Mononuclear cell (primary cell): ENCODE measurements at regions not wholly inside any gene's neighbourhood (a gene's known extent, or its start where the extent isn't known, plus 50 kb on each side); places are given as distances from the start of the nearest gene placed in this dataset.

ENCODE experiments used
- H3K27me3 ChIP-seq: 2 replicates; pipeline ENCODE4 v1.6.0; 2011; ENCODE audit warnings: low read length, control low read depth; ENCODE audit not compliant: insufficient read depth
- H3K4me1 ChIP-seq: 2 replicates; pipeline ENCODE4 v1.5.1; 2011; ENCODE audit warnings: mild to moderate bottlenecking, low read length, control low read depth; ENCODE audit not compliant: insufficient read depth
- H3K4me3 ChIP-seq: 2 replicates; pipeline ENCODE4 v1.5.1; 2011; ENCODE audit warnings: mild to moderate bottlenecking, low read length, moderate library complexity
- H3K9me3 ChIP-seq: 2 replicates; pipeline ENCODE4 v1.5.1; 2011; ENCODE audit warnings: low read depth, mild to moderate bottlenecking, control low read depth, low read length

GRCh38 chr4:12177416-12177815 lies 748.7 kb upstream of the HS3ST1 start:
- H3K4me3 ChIP-seq: no peak overlapping the region
- no peaks in the 10 kb centered on the region for H3K9me3 ChIP-seq
- no peaks in the 10 kb centered on the region for H3K4me1 ChIP-seq
- H3K27me3 ChIP-seq: no peaks in the 10 kb centered on the region

- H3K27me3 ChIP-seq: no peaks in the 10 kb centered on the region
- H3K4me3 ChIP-seq: no peak overlapping the region
- H3K4me1 ChIP-seq: no peaks in the 10 kb centered on the region
- H3K9me3 ChIP-seq: no peaks in the 10 kb centered on the region
Observed at GRCh38 chr4:12173496-12173895, 744.8 kb upstream of the HS3ST1 start.

GRCh38 chr4:12172198-12172973 lies 743.7 kb upstream of the HS3ST1 start:
- Histone ChIP-seq H3K4me1 (no peaks in the 10 kb centered on the region), H3K4me3 (no peak overlapping the region), H3K27me3 (no peaks in the 10 kb centered on the region), H3K9me3 (no peaks in the 10 kb centered on the region)

GRCh38 chr4:12170308-12170707 lies 741.6 kb upstream of the HS3ST1 start:
- H3K27me3 ChIP-seq: no peaks in the 10 kb centered on the region
- H3K9me3 ChIP-seq: no peaks in the 10 kb centered on the region
- no peak overlapping the region for H3K4me3 ChIP-seq
- H3K4me1 ChIP-seq: no peaks in the 10 kb centered on the region

GRCh38 chr4:12165616-12166015 lies 736.9 kb upstream of the HS3ST1 start:
- Histone ChIP-seq H3K9me3 (no peaks in the 10 kb centered on the region), H3K4me3 (no peak overlapping the region), H3K27me3 (no peaks in the 10 kb centered on the region), H3K4me1 (no peaks in the 10 kb centered on the region)

GRCh38 chr4:12146339-12146738 lies 717.6 kb upstream of the HS3ST1 start:
- Histone ChIP-seq H3K9me3 (no peaks in the 10 kb centered on the region), H3K4me3 (no peak overlapping the region)

GRCh38 chr4:12145768-12146167 lies 717.1 kb upstream of the HS3ST1 start:
- Histone ChIP-seq H3K9me3 (no peaks in the 10 kb centered on the region), H3K4me3 (no peak overlapping the region), H3K27me3 (no peaks in the 10 kb centered on the region), H3K4me1 (no peaks in the 10 kb centered on the region)

More at GRCh38 chr4:12146339-12146738, 717.6 kb upstream of the HS3ST1 start:
- Histone ChIP-seq H3K4me1 (no peaks in the 10 kb centered on the region), H3K27me3 (no peaks in the 10 kb centered on the region)

- no peaks in the 10 kb centered on the region for H3K4me1 ChIP-seq
- H3K4me3 ChIP-seq: no peak overlapping the region
- no peaks in the 10 kb centered on the region for H3K9me3 ChIP-seq
- no peaks in the 10 kb centered on the region for H3K27me3 ChIP-seq
Observed at GRCh38 chr4:12145106-12145505, 716.4 kb upstream of the HS3ST1 start.

GRCh38 chr4:12144051-12144450 lies 715.4 kb upstream of the HS3ST1 start:
- H3K4me1 ChIP-seq: no peaks in the 10 kb centered on the region
- no peak overlapping the region for H3K4me3 ChIP-seq
- H3K9me3 ChIP-seq: no peaks in the 10 kb centered on the region
- no peaks in the 10 kb centered on the region for H3K27me3 ChIP-seq

- no peak overlapping the region for H3K4me3 ChIP-seq
- no peaks in the 10 kb centered on the region for H3K27me3 ChIP-seq
- H3K4me1 ChIP-seq: no peaks in the 10 kb centered on the region
- no peaks in the 10 kb centered on the region for H3K9me3 ChIP-seq
Observed at GRCh38 chr4:12140864-12141263, 712.2 kb upstream of the HS3ST1 start.

- H3K4me3 ChIP-seq: no peak overlapping the region
- no peaks in the 10 kb centered on the region for H3K27me3 ChIP-seq
- H3K4me1 ChIP-seq: no peaks in the 10 kb centered on the region
- H3K9me3 ChIP-seq: peaks cover 2% of the 10 kb centered on the region
Observed at GRCh38 chr4:12139296-12139695, 710.6 kb upstream of the HS3ST1 start.

GRCh38 chr4:12138488-12138887 lies 709.8 kb upstream of the HS3ST1 start:
- Histone ChIP-seq H3K4me1 (no peaks in the 10 kb centered on the region), H3K4me3 (no peak overlapping the region), H3K9me3 (peaks cover 10% of the 10 kb centered on the region), H3K27me3 (no peaks in the 10 kb centered on the region)

- Histone ChIP-seq H3K27me3 (no peaks in the 10 kb centered on the region), H3K4me1 (no peaks in the 10 kb centered on the region), H3K4me3 (no peak overlapping the region), H3K9me3 (peaks cover 16% of the 10 kb centered on the region)
Observed at GRCh38 chr4:12137575-12137974, 708.9 kb upstream of the HS3ST1 start.

GRCh38 chr4:12126474-12126873 lies 697.8 kb upstream of the HS3ST1 start:
- Histone ChIP-seq H3K27me3 (no peaks in the 10 kb centered on the region), H3K9me3 (peaks cover 6% of the 10 kb centered on the region), H3K4me3 (no peak overlapping the region), H3K4me1 (peaks cover 42% of the 10 kb centered on the region)

GRCh38 chr4:12124138-12124537 lies 695.4 kb upstream of the HS3ST1 start:
- peaks cover 51% of the 10 kb centered on the region for H3K4me1 ChIP-seq
- no peaks in the 10 kb centered on the region for H3K27me3 ChIP-seq
- no peaks in the 10 kb centered on the region for H3K9me3 ChIP-seq
- no peak overlapping the region for H3K4me3 ChIP-seq

- H3K4me3 ChIP-seq: no peak overlapping the region
- H3K9me3 ChIP-seq: no peaks in the 10 kb centered on the region
- H3K4me1 ChIP-seq: peaks cover 51% of the 10 kb centered on the region
- H3K27me3 ChIP-seq: no peaks in the 10 kb centered on the region
Observed at GRCh38 chr4:12123707-12124106, 695.0 kb upstream of the HS3ST1 start.
